HG02763 (cell line): ENCODE measurements at regions not wholly inside any gene's neighbourhood (a gene's known extent, or its start where the extent isn't known, plus 50 kb on each side); places are given as distances from the start of the nearest gene placed in this dataset.

ENCODE experiments used
- ATAC-seq: cut with Tn5 transposase; IDR thresholded peaks from one replicate; pipeline ENCODE4 v1.9.1; 2021; ENCODE audit warnings: mild to moderate bottlenecking, moderate library complexity; ENCODE audit not compliant: unreplicated experiment

- ATAC-seq, result no peak
Measured at GRCh38 chr3:182699550-182700170, 93.6 kb upstream of the ATP11B start.

GRCh38 chr3:182702216-182702615 lies 91.1 kb upstream of the ATP11B start:
- ATAC-seq, result no peak

GRCh38 chr3:182703233-182703632 lies 90.1 kb upstream of the ATP11B start:
- ATAC-seq, result no peak

GRCh38 chr3:182704926-182705325 lies 88.4 kb upstream of the ATP11B start:
- ATAC-seq, result no peak

- ATAC-seq, result no peak
Measured at GRCh38 chr3:182708810-182709209, 84.5 kb upstream of the ATP11B start.

GRCh38 chr3:182709306-182709705 lies 84.0 kb upstream of the ATP11B start:
- no peak for ATAC-seq

- ATAC-seq, result no peak
Measured at GRCh38 chr3:182710557-182711157, 82.6 kb upstream of the ATP11B start.

- ATAC-seq, result no peak
Measured at GRCh38 chr3:182711261-182711683, 82.0 kb upstream of the ATP11B start.

- ATAC-seq, result no peak
Measured at GRCh38 chr3:182711853-182712252, 81.5 kb upstream of the ATP11B start.

- no peak for ATAC-seq
Measured at GRCh38 chr3:182713111-182713510, 80.2 kb upstream of the ATP11B start.

GRCh38 chr3:182713743-182714517 lies 79.4 kb upstream of the ATP11B start:
- peak; percentile 32 for ATAC-seq

GRCh38 chr3:182715006-182715405 lies 78.3 kb upstream of the ATP11B start:
- ATAC-seq, result no peak

- ATAC-seq, result peak; percentile 40
Measured at GRCh38 chr3:182716114-182716688, 77.1 kb upstream of the ATP11B start.

GRCh38 chr3:182717216-182717615 lies 76.1 kb upstream of the ATP11B start:
- peak; percentile 83 for ATAC-seq

- no peak for ATAC-seq
Measured at GRCh38 chr3:182722907-182723306, 70.4 kb upstream of the ATP11B start.

GRCh38 chr3:182723596-182723995 lies 69.7 kb upstream of the ATP11B start:
- ATAC-seq, result no peak

- no peak for ATAC-seq
Measured at GRCh38 chr3:182725372-182726251, 67.7 kb upstream of the ATP11B start.

GRCh38 chr3:182726258-182727142 lies 66.8 kb upstream of the ATP11B start:
- no peak for ATAC-seq

GRCh38 chr3:182728238-182728637 lies 65.1 kb upstream of the ATP11B start:
- ATAC-seq, result no peak
